Chondrocyte (in vitro differentiated cells): ENCODE measurements at regions not wholly inside any gene's neighbourhood (a gene's known extent, or its start where the extent isn't known, plus 50 kb on each side); places are given as distances from the start of the nearest gene placed in this dataset.

Source experiments
- DNase-seq: peaks from one replicate; pipeline ENCODE4 v3.0.0; 2021; ENCODE audit warnings: mixed read lengths, low spot score
- H3K27ac Mint-ChIP-seq: one replicate; pipeline ENCODE4 v1.8.0; 2021; ENCODE audit warnings: mild to moderate bottlenecking, moderate library complexity, mixed read lengths; ENCODE audit not compliant: unreplicated experiment
- H3K27me3 Mint-ChIP-seq: 2 replicates; pipeline ENCODE4 v1.8.0; 2021; ENCODE audit warnings: low read depth, mixed read lengths
- H3K36me3 Mint-ChIP-seq: 2 replicates; pipeline ENCODE4 v1.8.0; 2021; ENCODE audit warnings: low read depth, mixed read lengths
- H3K4me1 Mint-ChIP-seq: 2 replicates; pipeline ENCODE4 v1.8.0; 2021; ENCODE audit warnings: low read depth, mild to moderate bottlenecking, mixed read lengths
- H3K4me3 Mint-ChIP-seq: one replicate; pipeline ENCODE4 v1.8.0; 2021; ENCODE audit warnings: mild to moderate bottlenecking, moderate library complexity, mixed read lengths; ENCODE audit not compliant: unreplicated experiment
- H3K9me3 Mint-ChIP-seq: 2 replicates; pipeline ENCODE4 v1.8.0; 2021; ENCODE audit warnings: low read depth, mixed read lengths
- CTCF ChIP-seq: fragments of 200-600 bp; sonication (generic); IDR thresholded peaks from 2 replicates; pipeline ENCODE4 v1.5.0; 2021; ENCODE audit warnings: antibody characterized with exemption, mild to moderate bottlenecking, moderate library complexity

- Mint-ChIP-seq H3K27me3 (peaks cover 4% of the 10 kb centered on the region), H3K9me3 (no peaks in the 10 kb centered on the region), H3K4me1 (no peaks in the 10 kb centered on the region), H3K36me3 (no peaks in the 10 kb centered on the region), H3K27ac (no peak overlapping the region), H3K4me3 (no peak overlapping the region)
- no peak for TF ChIP-seq CTCF
- DNase-seq = no peak
These were observed 302.2 kb upstream of the DEPDC1 start for GRCh38 chr1:68799096-68799495.

- no peaks in the 10 kb centered on the region for H3K36me3 Mint-ChIP-seq
- no peak overlapping the region for H3K27ac Mint-ChIP-seq
- DNase-seq = no peak
- no peaks in the 10 kb centered on the region for H3K4me1 Mint-ChIP-seq
- no peaks in the 10 kb centered on the region for H3K27me3 Mint-ChIP-seq
- no peak for TF ChIP-seq CTCF
- no peak overlapping the region for H3K4me3 Mint-ChIP-seq
- no peaks in the 10 kb centered on the region for H3K9me3 Mint-ChIP-seq
These were observed 303.3 kb upstream of the DEPDC1 start for GRCh38 chr1:68800182-68800581.

- Mint-ChIP-seq H3K36me3 (no peaks in the 10 kb centered on the region), H3K27ac (no peak overlapping the region), H3K27me3 (no peaks in the 10 kb centered on the region), H3K9me3 (no peaks in the 10 kb centered on the region), H3K4me3 (no peak overlapping the region), H3K4me1 (no peaks in the 10 kb centered on the region)
- no peak for TF ChIP-seq CTCF
- no peak for DNase-seq
These were observed 304.6 kb upstream of the DEPDC1 start for GRCh38 chr1:68801440-68801839.

- Mint-ChIP-seq H3K27me3 (peaks cover 2% of the 10 kb centered on the region), H3K4me3 (no peak overlapping the region), H3K9me3 (no peaks in the 10 kb centered on the region), H3K36me3 (no peaks in the 10 kb centered on the region), H3K4me1 (no peaks in the 10 kb centered on the region), H3K27ac (no peak overlapping the region)
- TF ChIP-seq CTCF = no peak
- no peak for DNase-seq
These were observed 308.3 kb upstream of the DEPDC1 start for GRCh38 chr1:68805097-68805641.

- Mint-ChIP-seq H3K27ac (no peak overlapping the region), H3K9me3 (no peaks in the 10 kb centered on the region), H3K36me3 (no peaks in the 10 kb centered on the region), H3K4me1 (no peaks in the 10 kb centered on the region), H3K27me3 (peaks cover 2% of the 10 kb centered on the region), H3K4me3 (no peak overlapping the region)
- DNase-seq = no peak
- no peak for TF ChIP-seq CTCF
These were observed 311.5 kb upstream of the DEPDC1 start for GRCh38 chr1:68808351-68808750.
